Gastroesophageal sphincter (tissue), 3 donors: ENCODE measurements at regions not wholly inside any gene's neighbourhood (a gene's known extent, or its start where the extent isn't known, plus 50 kb on each side); places are given as distances from the start of the nearest gene placed in this dataset.
"Not testable (repeated sequence)": the region's sequence is repeated elsewhere in the genome, so short reads cannot be mapped to it uniquely, and the experiment has no call there.

Experiments
- CTCF ChIP-seq, 4 experiments: fragments of 200-600 bp in 2 of 4; fragments of 450-650 bp in 2 of 4; sonication (generic) in 1 of 4; IDR thresholded peaks; one replicate each; pipeline ENCODE4 v1.5.1; 2017 to 2019; ENCODE audit warnings: antibody characterized with exemption in 4 of 4, mild to moderate bottlenecking in 2 of 4, moderate library complexity in 2 of 4
- EP300 ChIP-seq: sonication (generic); formaldehyde crosslinking; IDR thresholded peaks from one replicate; pipeline ENCODE4 v1.6.1; 2017; ENCODE audit warnings: antibody characterized with exemption, mild to moderate bottlenecking
- POLR2A ChIP-seq, 2 donors: fragments of 450-650 bp; IDR thresholded peaks; one replicate each; pipeline ENCODE4 v1.6.1; 2017; ENCODE audit warnings: antibody characterized with exemption in 2 of 2, mild to moderate bottlenecking in 2 of 2, moderate library complexity in 1 of 2
- POLR2AphosphoS5 ChIP-seq: sonication (generic); formaldehyde crosslinking; IDR thresholded peaks from one replicate; pipeline ENCODE4 v1.6.1; 2017; ENCODE audit warnings: antibody characterized with exemption

- TF ChIP-seq CTCF (IDR thresholded peaks at IDR 0.05); POLR2A (IDR thresholded peaks at IDR 0.05); EP300; POLR2AphosphoS5: not testable (repeated sequence)
Measured at GRCh38 chr20:40909489-40909888, 119.1 kb upstream of the TOP1 start.
